SK-N-SH treated with all-trans-retinoic acid at 6 μM for 48 hours (cell line): ENCODE measurements at regions not wholly inside any gene's neighbourhood (a gene's known extent, or its start where the extent isn't known, plus 50 kb on each side); places are given as distances from the start of the nearest gene placed in this dataset.

ENCODE experiments used
- BACH2 ChIP-seq: fragments of 250-450 bp; sonication (Bioruptor Pico); IDR thresholded peaks from 2 replicates; pipeline ENCODE4 v1.9.0; 2021; ENCODE audit warnings: mild to moderate bottlenecking, borderline replicate concordance
- ESRRG ChIP-seq: fragments of 250-450 bp; sonication (Bioruptor Pico); IDR thresholded peaks from 2 replicates; pipeline ENCODE4 v1.6.1; 2021; ENCODE audit warnings: mild to moderate bottlenecking
- ZNF8 ChIP-seq: fragments of 450-650 bp; formaldehyde crosslinking; IDR thresholded peaks from 2 replicates; pipeline ENCODE4 v1.5.0; 2020; ENCODE audit warnings: mild to moderate bottlenecking, moderate library complexity

DNA sequence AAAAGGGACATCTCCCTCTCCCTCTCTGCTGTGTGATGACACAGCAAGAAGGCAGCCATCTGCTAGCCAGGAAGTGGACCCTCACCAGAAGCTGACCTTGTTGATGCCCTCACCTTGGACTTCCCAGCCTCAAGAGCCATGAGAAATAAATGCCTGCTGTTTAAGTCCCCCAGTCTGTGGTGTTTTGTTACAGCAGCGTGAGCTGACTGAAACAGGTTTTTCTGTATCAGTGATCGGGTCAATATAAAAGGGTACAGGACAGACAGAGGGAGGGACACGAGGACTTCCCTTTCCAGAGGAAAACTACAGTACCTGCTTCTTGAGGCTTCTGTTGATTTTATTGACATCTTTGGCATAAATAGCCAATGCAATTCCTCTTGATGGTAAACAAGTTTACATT lies 510.3 kb upstream of the CHAC2 start:
- no peak for TF ChIP-seq BACH2 (CRISPR knock-in tag)
- TF ChIP-seq ZNF8 (CRISPR knock-in tag), result no peak
- no peak for TF ChIP-seq ESRRG (CRISPR knock-in tag)
